ENCODE measurements at regions not wholly inside any gene's neighbourhood (a gene's known extent, or its start where the extent isn't known, plus 50 kb on each side); places are given as distances from the start of the nearest gene placed in this dataset.

DNA sequence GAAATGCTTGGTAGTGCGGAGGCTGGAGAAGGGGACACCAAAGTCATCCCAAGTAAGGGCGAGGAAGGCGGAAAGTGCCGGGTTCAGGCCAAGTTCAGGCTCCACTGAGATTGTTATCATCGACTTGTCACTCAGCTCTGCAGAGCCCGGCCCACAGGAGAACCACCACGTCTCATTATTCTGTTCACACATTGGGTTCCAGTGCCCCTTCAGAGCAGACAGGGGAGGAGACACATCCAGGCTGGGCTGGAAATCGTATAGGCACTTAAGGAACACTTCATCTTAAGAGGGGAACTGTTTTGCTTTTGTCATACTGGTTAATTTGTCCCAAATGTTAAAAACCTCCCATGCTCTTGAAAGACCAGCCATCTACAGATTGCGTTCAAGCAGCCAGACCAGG is 118.3 kb upstream of the ADAMTS18 start:
- DNase-seq (ENCODE audit: low spot score), result no peak

DNA sequence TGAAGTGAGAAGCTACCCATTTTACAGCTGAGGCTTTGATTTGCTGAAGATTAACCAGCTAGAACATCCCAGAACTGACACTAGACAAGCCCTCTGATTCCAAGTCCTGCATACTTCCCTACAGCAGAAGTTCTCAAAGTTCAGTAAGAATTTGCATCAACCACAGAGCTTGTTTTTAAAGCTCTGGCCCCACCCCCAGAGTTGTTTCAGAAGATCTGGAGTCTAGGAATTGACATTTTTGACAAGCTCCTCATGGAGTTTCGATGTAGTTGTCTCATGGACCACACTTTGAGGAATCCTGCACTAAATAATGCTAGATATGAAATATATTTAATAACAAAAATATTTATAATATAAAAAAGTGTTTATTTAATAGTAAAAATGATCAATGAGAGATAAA is 120.3 kb upstream of the ADAMTS18 start:
- DNase-seq (ENCODE audit: low spot score), result no peak

DNA sequence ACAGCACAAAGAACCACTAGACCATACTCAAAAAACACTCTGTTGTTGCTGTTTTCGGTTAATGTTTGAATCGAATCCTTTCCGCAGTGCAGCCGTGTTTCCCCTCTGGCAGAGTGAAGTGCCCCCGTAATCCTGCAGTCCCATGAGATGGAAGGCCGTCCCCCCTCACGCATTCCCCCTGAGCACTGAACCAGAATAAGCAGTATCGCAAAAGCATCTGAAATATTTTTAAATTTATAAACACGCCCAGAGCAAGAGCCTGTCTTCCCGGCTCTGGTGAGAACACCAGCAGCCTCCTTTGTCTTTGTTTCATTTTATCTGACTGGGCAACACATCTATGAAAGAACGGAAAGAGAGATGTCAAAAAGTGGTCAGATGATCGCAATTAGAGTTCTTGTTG is 121.0 kb upstream of the ADAMTS18 start:
- no peak for DNase-seq (ENCODE audit: low spot score)

DNA sequence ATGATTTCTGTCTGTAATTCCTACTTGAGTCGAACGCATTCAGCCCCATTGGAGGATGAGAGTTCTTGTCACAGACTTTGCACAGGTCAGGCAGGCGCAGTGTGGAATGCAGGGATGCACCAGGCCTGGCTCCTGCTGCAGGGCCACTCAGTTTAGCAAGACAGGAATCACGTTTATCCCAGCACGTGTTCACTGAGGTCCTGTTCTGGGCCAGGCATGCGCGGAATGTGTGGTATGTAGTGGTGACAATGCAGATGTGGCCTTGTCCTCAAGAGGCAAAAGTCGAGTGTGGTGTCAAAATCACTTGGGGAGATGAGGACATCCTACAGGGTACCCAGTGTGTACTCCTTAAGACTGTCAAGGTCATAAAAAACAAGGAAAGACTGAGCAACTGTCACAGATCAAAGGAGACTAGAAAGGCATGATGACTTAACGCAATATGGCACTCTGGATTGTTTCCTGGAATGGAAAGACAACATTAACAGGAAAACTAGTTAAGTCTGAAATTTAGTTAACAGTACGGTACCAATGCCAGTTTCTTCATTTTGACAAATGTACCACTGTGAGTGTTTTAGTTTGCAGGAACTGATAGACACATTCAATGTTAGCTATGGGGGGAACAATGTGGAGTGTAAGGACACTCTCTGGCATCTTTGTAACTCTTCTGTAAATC is 121.5 kb upstream of the ADAMTS18 start:
- no peak for DNase-seq (ENCODE audit: low spot score)

GRCh38 chr16:77557385-77557784 is 122.6 kb upstream of the ADAMTS18 start:
- DNase-seq (ENCODE audit: low spot score), result no peak

- no peak for DNase-seq (ENCODE audit: low spot score)
Measured at GRCh38 chr16:77558786-77559185, 124.0 kb upstream of the ADAMTS18 start.

DNA sequence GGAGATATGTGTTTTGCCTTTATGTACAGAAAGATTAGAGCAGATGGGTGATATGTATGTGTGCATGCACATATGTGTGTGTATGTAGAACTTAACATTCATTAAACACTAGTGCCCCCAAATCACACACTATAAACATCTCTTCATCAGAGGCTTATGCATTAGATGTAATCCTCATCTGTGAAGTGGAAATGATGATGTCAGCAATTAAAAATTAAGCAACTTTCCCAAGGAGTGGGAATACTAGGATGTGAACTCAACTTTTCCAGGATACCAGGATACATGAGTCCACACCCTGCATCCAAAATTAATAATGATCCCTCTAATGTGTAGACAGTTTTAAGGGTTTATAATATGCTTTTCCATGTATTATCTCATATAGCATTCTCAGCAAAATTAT is 127.7 kb upstream of the ADAMTS18 start:
- no peak for DNase-seq (ENCODE audit: low spot score)

DNA sequence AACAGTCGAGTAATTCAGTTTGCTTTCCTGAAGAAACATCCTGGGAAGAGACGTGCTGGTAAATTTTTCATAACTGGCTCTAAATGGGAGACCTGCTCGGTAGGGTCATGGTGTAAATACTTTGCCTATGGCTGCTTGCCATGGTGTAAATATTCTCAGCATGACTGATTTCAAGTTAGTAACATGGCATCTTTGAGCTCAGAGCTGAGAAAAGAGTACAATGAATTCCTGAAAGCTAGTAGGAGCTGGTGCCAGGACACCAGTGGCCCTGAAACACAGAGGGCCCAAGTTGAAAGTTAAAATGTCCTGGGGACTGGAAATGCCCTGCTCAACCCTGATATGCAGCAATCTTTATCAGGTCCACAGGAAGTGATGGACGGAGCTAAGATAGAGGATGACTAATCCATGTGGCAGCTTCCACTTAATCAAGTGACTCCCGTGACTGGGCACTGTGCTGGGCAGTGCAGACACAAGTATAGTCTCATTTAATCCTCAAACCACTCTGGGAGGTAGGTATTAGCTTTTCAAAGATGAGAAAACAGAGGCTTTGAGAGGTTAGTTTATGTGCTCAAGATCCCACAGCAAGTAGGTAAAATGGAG is 130.1 kb upstream of the ADAMTS18 start:
- no peak for DNase-seq (ENCODE audit: low spot score)

DNA sequence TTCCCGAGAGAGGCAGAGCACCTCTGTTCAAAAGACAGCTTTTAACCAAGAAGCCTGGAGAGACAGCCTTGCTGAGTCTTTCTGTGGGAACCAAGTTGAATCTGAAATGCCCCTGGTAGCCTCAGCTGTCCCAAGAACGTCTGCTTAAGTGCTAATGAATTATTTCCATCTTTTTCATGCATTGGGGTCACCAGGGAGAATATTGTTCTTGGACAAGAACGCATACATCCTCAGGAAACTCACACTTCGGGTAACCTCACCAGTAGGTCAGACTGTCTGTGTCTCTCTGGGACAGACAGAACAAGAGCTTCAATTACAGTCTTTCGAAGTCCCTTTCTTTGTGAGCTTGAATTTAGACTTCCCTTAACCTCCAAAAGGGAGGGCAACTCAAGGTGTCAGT is 134.6 kb upstream of the ADAMTS18 start:
- DNase-seq (ENCODE audit: low spot score), result no peak

DNA sequence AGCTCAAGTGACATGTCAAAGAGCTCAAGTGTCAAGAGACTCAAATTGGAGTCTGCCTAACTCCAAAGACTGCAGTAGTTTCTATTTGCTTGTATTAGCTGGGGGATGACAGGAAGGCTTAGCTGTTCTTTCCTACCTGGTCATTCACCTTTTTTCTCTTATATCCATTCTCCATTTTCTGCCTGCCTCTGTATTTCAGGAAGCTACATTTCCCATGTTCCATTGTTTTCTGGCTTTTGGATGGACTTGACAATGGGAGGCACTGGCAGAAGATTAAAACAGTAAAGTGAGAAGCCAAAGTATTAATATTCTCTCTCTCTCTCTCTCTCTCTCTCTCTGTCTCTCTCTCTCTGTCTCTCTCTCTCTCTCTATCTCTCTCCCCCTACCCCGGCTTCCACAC is 135.7 kb upstream of the ADAMTS18 start:
- DNase-seq (ENCODE audit: low spot score), result no peak

DNA sequence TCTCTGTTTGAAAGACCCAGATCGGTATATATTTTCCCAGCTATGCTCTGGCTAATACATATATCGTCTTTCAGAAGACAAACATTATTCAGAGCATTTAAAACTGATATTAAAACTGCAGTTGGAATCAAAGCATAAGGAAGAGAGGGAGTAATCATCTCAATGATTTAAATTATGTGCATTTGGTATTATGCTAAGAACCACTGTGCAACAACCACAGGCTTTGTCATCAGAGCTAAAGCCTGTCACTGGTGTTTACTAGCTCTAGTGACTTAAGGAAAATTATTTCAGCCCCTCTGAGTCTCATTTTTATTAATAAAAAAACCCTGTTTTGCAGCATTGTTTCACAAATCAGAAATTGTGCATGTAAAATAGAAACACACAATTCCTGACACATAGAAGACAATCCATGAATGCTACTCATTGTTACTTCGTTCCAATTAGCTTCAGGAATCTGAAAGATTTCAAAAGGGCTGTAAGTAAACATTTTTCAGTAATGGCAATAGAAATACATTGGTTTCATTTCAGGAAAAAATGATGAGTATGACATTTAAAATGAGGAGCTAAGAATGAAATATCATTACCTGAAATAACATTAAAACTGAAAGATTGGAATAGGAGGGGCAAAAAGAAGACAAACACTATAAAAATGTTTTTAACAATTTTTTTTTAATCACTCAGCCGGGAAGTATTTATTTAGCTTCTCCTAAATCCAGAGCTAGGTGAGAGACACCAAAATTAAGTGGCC is 136.5 kb upstream of the ADAMTS18 start:
- no peak for DNase-seq (ENCODE audit: low spot score)

GRCh38 chr16:77574867-77575624 is 140.2 kb upstream of the ADAMTS18 start:
- no peak for DNase-seq (ENCODE audit: low spot score)

DNA sequence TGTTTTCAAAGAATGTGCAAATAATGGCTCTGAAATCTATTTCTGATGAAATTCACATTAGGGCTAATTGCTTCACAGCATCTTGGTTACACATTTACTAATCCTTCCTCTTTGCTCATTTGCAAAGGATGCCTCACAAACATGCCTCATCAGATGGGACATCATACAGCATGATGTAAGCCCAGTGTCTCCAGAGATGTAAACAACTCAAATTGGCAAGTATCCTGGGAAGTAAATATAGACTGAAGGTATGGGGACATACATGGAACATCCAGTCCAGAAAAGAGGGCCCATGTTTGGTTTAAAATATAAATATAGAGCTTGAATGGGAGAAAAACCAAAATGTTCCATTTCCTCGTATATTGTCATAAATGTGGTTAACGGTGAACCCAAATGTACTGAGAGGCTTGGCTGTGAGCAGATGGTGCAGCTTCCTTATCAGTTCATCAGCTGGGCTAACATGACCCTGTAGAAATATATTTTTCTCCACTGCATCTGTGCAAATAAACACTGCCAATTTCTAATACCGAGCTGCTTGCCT is 142.9 kb upstream of the NUDT7 start:
- DNase-seq (ENCODE audit: low spot score), result no peak

DNA sequence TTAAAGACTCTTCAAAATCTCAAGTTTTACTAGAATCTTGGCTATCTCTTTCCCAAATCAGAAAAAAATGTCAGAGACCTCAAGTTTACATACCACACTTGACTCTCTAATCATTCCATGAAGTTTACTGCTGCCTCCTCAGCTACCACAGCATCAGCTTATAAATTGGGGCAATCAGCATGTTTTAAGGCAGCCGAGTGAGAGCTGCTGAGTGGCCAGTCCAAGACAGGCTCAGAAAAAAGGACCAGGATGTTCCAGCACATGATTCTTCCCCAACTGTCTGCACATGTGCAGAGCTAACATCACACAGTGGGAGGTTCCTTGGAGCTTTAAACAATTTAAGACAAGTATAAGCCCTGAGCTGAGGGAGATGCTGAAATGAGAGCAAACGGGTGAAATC is 140.6 kb upstream of the NUDT7 start:
- no peak for DNase-seq (ENCODE audit: low spot score)

- peak; percentile 47 for DNase-seq (ENCODE audit: low spot score)
Measured at GRCh38 chr16:77584205-77584859, 138.0 kb upstream of the NUDT7 start.

- peak; percentile 68 for DNase-seq (ENCODE audit: low spot score)
Measured at GRCh38 chr16:77585379-77586251, 136.7 kb upstream of the NUDT7 start.

DNA sequence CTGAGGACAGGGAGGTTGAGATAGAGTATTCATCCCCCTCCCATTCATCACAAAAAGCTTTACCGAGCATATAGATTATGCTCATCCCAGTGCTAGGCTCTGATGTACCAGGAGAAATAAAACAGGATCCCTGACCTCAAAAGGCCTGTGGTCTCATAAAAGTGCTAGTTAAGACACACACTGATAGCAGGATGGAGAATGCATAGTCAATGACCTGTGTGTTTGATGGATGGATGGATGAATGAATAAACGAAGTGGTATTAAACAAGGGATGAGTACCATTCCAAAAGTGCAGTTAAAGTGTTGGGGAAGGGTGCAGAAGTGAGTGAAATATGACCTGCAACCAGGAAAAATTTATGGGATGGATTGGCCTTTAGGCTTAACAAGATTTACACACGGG is 133.9 kb upstream of the NUDT7 start:
- DNase-seq (ENCODE audit: low spot score), result no peak

DNA sequence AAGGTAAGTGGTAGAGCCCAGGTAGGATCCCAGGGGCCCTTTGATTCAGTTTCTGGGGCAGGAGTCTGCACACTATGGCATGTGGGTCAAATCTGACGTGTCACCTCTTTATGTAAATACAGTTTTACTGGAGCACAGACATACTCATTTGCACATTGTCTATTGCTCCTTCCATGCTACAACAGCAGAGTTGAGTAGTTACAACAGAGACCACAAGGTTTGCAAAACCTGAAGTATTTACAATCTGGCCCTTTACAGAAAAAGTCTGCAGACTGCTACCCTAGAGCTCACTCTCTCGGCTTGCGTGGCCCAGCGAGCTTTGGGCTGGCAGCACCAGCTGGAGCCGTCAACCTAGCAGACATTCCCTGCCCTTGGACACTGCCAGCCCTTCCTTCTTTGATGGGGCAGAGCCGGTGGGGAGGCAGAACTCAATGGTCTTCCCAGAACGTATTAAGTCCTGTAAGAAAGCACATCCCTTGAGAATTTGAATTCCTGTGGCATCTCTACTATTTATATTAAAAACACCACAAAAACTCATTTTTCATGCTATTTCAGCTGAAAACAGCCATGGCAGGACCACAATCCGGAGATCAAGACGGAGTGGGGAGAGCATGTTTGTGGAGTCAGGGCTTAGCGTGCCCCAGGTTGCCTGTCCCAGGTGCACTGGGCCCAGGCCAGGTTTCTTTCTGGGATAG is 133.1 kb upstream of the NUDT7 start:
- DNase-seq (ENCODE audit: low spot score), result no peak

DNA sequence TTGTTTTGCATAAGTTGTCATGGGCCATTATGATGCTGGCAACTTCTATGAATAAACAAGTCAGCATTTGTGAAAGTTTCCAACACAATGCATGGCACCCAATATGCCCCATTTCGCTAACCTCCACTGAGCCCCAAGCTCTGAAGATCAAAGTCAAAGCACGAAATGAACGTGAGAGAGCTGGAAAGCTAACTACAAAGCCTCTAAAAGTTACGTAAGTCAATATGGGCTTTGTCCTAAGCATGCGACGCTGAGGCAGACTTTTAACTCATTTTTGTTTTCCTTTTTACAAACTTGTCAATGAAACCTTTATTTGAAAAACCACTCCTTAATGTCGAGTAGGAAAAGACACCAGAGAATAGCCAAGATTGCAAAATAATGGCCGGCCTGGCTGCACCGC is 131.6 kb upstream of the NUDT7 start:
- DNase-seq (ENCODE audit: low spot score), result no peak

- no peak for DNase-seq (ENCODE audit: low spot score)
Measured at GRCh38 chr16:77591347-77591746, 131.0 kb upstream of the NUDT7 start.

Data from activated CD4-positive, alpha-beta T cell treated with anti-CD3 and anti-CD28 coated beads, Interleukin-2, Interleukin-4, amounts not matched to agents 100 ng/mL and 50 ng/mL, durations not matched to agents 16 hours and 8 hours (primary cell).